ENCODE measurements at regions not wholly inside any gene's neighbourhood (a gene's known extent, or its start where the extent isn't known, plus 50 kb on each side); places are given as distances from the start of the nearest gene placed in this dataset.
"Not testable (repeated sequence)": the region's sequence is repeated elsewhere in the genome, so short reads cannot be mapped to it uniquely, and the experiment has no call there.

- Histone ChIP-seq H3K27me3 (ENCODE audit: insufficient read depth) (no peaks in the 10 kb centered on the region), H3K27ac (ENCODE audit: low read depth in 2 of 2, low read length in 1 of 2) (no peak overlapping the region), H3F3A (replicated peaks; ENCODE audit: insufficient read depth) (no peaks in the 10 kb centered on the region), H3K4me3 (ENCODE audit: low read depth in 2 of 2, low read length in 1 of 2) (no peak overlapping the region), H3K4me1 (ENCODE audit: control insufficient read depth in 1 of 2, insufficient read depth in 2 of 2, low read depth in 1 of 2, low read length in 1 of 2) (no peaks in the 10 kb centered on the region), H3K36me3 (replicated peaks in 1 of 2; ENCODE audit: control insufficient read depth in 1 of 2, insufficient read depth in 2 of 2, low read length in 1 of 2) (no peaks in the 10 kb centered on the region), H4K20me1 (ENCODE audit: insufficient read depth) (no peaks in the 10 kb centered on the region), H3K9ac (no peak overlapping the region), H3K79me2 (ENCODE audit: insufficient read depth) (no peaks in the 10 kb centered on the region), H3K9me2 (no peaks in the 10 kb centered on the region), H3K9me3 (no peaks in the 10 kb centered on the region), H2AFZ (ENCODE audit: low read depth) (no peak overlapping the region), H3K4me2 (no peak overlapping the region)
- TF ChIP-seq RAD21 (IDR thresholded peaks at IDR 0.05; ENCODE audit: low read length) (no peak), FOXJ3 (CRISPR knock-in tag; IDR thresholded peaks at IDR 0.05) (no peak), ELF1 (IDR thresholded peaks at IDR 0.05) (no peak), CHD2 (IDR thresholded peaks at IDR 0.05; ENCODE audit: low read length, partially characterized antibody) (no peak), RCOR1 (IDR thresholded peaks at IDR 0.05; ENCODE audit: low read length) (no peak), YY1 (IDR thresholded peaks at IDR 0.05; ENCODE audit: low read depth) (no peak), POLR2AphosphoS5 (IDR thresholded peaks at IDR 0.05; ENCODE audit: low read depth, low read length) (no peak), FOSL2 (IDR thresholded peaks at IDR 0.05; ENCODE audit: borderline replicate concordance, low read depth) (no peak), REST (IDR thresholded peaks at IDR 0.05; ENCODE audit: low read depth, low read length) (no peak), TAF1 (IDR thresholded peaks at IDR 0.05; ENCODE audit: borderline replicate concordance, low read depth, low read length) (no peak), TEAD4 (IDR thresholded peaks at IDR 0.05; ENCODE audit: borderline replicate concordance, insufficient read depth) (no peak), TCF12 (IDR thresholded peaks at IDR 0.05) (no peak)
- TF ChIP-seq, protein P1, sequence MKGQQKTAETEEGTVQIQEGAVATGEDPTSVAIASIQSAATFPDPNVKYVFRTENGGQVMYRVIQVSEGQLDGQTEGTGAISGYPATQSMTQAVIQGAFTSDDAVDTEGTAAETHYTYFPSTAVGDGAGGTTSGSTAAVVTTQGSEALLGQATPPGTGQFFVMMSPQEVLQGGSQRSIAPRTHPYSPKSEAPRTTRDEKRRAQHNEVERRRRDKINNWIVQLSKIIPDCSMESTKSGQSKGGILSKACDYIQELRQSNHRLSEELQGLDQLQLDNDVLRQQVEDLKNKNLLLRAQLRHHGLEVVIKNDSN (IDR thresholded peaks at IDR 0.05; ENCODE audit: borderline replicate concordance, low read depth), result no peak
- TF ChIP-seq, protein P2, sequence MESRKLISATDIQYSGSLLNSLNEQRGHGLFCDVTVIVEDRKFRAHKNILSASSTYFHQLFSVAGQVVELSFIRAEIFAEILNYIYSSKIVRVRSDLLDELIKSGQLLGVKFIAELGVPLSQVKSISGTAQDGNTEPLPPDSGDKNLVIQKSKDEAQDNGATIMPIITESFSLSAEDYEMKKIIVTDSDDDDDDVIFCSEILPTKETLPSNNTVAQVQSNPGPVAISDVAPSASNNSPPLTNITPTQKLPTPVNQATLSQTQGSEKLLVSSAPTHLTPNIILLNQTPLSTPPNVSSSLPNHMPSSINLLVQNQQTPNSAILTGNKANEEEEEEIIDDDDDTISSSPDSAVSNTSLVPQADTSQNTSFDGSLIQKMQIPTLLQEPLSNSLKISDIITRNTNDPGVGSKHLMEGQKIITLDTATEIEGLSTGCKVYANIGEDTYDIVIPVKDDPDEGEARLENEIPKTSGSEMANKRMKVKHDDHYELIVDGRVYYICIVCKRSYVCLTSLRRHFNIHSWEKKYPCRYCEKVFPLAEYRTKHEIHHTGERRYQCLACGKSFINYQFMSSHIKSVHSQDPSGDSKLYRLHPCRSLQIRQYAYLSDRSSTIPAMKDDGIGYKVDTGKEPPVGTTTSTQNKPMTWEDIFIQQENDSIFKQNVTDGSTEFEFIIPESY (IDR thresholded peaks at IDR 0.05; ENCODE audit: borderline replicate concordance, low read depth), result no peak
- TF ChIP-seq, protein P3, sequence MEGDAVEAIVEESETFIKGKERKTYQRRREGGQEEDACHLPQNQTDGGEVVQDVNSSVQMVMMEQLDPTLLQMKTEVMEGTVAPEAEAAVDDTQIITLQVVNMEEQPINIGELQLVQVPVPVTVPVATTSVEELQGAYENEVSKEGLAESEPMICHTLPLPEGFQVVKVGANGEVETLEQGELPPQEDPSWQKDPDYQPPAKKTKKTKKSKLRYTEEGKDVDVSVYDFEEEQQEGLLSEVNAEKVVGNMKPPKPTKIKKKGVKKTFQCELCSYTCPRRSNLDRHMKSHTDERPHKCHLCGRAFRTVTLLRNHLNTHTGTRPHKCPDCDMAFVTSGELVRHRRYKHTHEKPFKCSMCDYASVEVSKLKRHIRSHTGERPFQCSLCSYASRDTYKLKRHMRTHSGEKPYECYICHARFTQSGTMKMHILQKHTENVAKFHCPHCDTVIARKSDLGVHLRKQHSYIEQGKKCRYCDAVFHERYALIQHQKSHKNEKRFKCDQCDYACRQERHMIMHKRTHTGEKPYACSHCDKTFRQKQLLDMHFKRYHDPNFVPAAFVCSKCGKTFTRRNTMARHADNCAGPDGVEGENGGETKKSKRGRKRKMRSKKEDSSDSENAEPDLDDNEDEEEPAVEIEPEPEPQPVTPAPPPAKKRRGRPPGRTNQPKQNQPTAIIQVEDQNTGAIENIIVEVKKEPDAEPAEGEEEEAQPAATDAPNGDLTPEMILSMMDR (IDR thresholded peaks at IDR 0.05), result no peak
- ChIA-PET CTCF (no interaction called here), POLR2A (no interaction called here)
- DNase-seq, result no peak
These were observed 177.8 kb downstream of the FAM76B start for GRCh38 chr11:95611827-95612226.

- H3K4me2 ChIP-seq; H3K9me2 ChIP-seq; H3K36me3 ChIP-seq (replicated peaks in 1 of 2; ENCODE audit: control insufficient read depth in 1 of 2, insufficient read depth in 2 of 2, low read length in 1 of 2); CTCF ChIA-PET; H3F3A ChIP-seq (replicated peaks; ENCODE audit: insufficient read depth); H3K4me3 ChIP-seq (ENCODE audit: low read depth in 2 of 2, low read length in 1 of 2); H2AFZ ChIP-seq (ENCODE audit: low read depth); H3K79me2 ChIP-seq (ENCODE audit: insufficient read depth); H3K4me1 ChIP-seq (ENCODE audit: control insufficient read depth in 1 of 2, insufficient read depth in 2 of 2, low read depth in 1 of 2, low read length in 1 of 2); H3K27me3 ChIP-seq (ENCODE audit: insufficient read depth); H3K9me3 ChIP-seq; DNase-seq; H3K9ac ChIP-seq; POLR2A ChIA-PET; H3K27ac ChIP-seq (ENCODE audit: low read depth in 2 of 2, low read length in 1 of 2); H4K20me1 ChIP-seq (ENCODE audit: insufficient read depth): not testable (repeated sequence)
- WGBS (ENCODE audit: low lambda C conversion rate), result 78% methylated on average over 5 of the region's 5 CpGs
These were observed 179.4 kb downstream of the FAM76B start for GRCh38 chr11:95610185-95610584.
